A549 (cell line): ENCODE measurements at regions not wholly inside any gene's neighbourhood (a gene's known extent, or its start where the extent isn't known, plus 50 kb on each side); places are given as distances from the start of the nearest gene placed in this dataset.

Source experiments
- ATAC-seq, 2 experiments: fragments of 200-7000 bp in 1 of 2; fragments of >200 bp in 1 of 2; cut with Nextera tagmentation in 1 of 2; cut with Tn5 transposase in 1 of 2; 3 replicates each; pipeline versions ENCODE4 v1.8.0 to v1.9.1; 2018 to 2020; ENCODE audit warnings: mild to moderate bottlenecking in 1 of 2, moderate library complexity in 1 of 2
- CTCF ChIA-PET: fragments of 300-600 bp; sonication (Branson Sonifier 250); formaldehyde crosslinking; extraction: SDS; loops from one replicate; lab custom pipeline; 2021; ENCODE audit warnings: antibody characterized with exemption, inconsistent platforms; lab: Yijun Ruan, JAX
- POLR2A ChIA-PET: fragments of 350-600 bp; formaldehyde crosslinking; extraction: SDS; loops from one replicate; lab custom pipeline; 2021; ENCODE audit warnings: antibody characterized with exemption, inconsistent platforms; lab: Yijun Ruan, JAX
- DNase-seq, 2 experiments: peaks; one replicate each; pipeline versions ENCODE4 v3.0.0 to v3.0.0-alpha.2; 2011 to 2016; ENCODE audit warnings: low read depth in 1 of 2, low spot score in 1 of 2
- FAIRE-seq: peaks from 2 replicates; lab custom pipeline; 2011; peaks lifted over from hg19 to GRCh38; lab: Jason Lieb, UNC
- H3K27ac ChIP-seq, 2 experiments: fragments of >200 bp; sonication (Bioruptor Twin); formaldehyde crosslinking; 3 replicates each; pipeline ENCODE4 v1.5.1; 2016 to 2017
- H3K4me1 ChIP-seq: fragments of >200 bp; sonication (Bioruptor Twin); formaldehyde crosslinking; 3 replicates; pipeline ENCODE4 v1.6.1; 2016
- H3K4me2 ChIP-seq: fragments of >200 bp; sonication (Bioruptor Twin); formaldehyde crosslinking; 3 replicates; pipeline ENCODE4 v1.6.1; 2016
- H3K4me3 ChIP-seq: fragments of >200 bp; sonication (Bioruptor Twin); formaldehyde crosslinking; 3 replicates; pipeline ENCODE4 v1.5.1; 2016
- H3K9me3 ChIP-seq: fragments of >200 bp; sonication (Bioruptor Twin); formaldehyde crosslinking; 3 replicates; pipeline ENCODE4 v1.6.1; 2016
- ATOH8 ChIP-seq: fragments of 250-450 bp; sonication (Bioruptor Pico); IDR thresholded peaks from 2 replicates; pipeline ENCODE4 v1.5.0; 2020; ENCODE audit warnings: low read depth, mild to moderate bottlenecking, moderate library complexity
- CBX8 ChIP-seq: fragments of 200-600 bp; sonication (generic); IDR thresholded peaks from 2 replicates; pipeline ENCODE4 v1.6.1; 2016
- CTCF ChIP-seq: fragments of >200 bp; sonication (Bioruptor Twin); formaldehyde crosslinking; IDR thresholded peaks from 3 replicates; pipeline ENCODE4 v1.5.1; 2016
- E2F6 ChIP-seq: IDR thresholded peaks from 2 replicates; pipeline ENCODE4 v1.6.1; 2012; ENCODE audit warnings: low read depth, borderline replicate concordance
- ESRRA ChIP-seq: fragments of 150-350 bp; IDR thresholded peaks from 2 replicates; pipeline ENCODE4 v1.6.1; 2014; ENCODE audit warnings: mild to moderate bottlenecking, low read length, borderline replicate concordance
- FOSB ChIP-seq: fragments of 250-450 bp; sonication (Bioruptor Pico); IDR thresholded peaks from 2 replicates; pipeline ENCODE4 v1.5.0; 2020; ENCODE audit warnings: mild to moderate bottlenecking, moderate library complexity
- FOSL2 ChIP-seq, 2 experiments: fragments of 450-650 bp in 1 of 2; fragments of >200 bp in 1 of 2; sonication (Bioruptor Twin) in 1 of 2; formaldehyde crosslinking; IDR thresholded peaks; 2 replicates each; pipeline versions ENCODE4 v1.5.0 to v1.6.1; 2016 to 2020; ENCODE audit warnings: mild to moderate bottlenecking in 1 of 2, moderate library complexity in 1 of 2
- GATA3 ChIP-seq: IDR thresholded peaks from 2 replicates; pipeline ENCODE4 v1.6.1; 2012; ENCODE audit warnings: borderline replicate concordance
- HES2 ChIP-seq: fragments of >200 bp; sonication (Bioruptor Twin); formaldehyde crosslinking; IDR thresholded peaks from 2 replicates; pipeline ENCODE4 v1.6.1; 2016
- HOXB5 ChIP-seq: fragments of 250-450 bp; sonication (Bioruptor Pico); IDR thresholded peaks from 2 replicates; pipeline ENCODE4 v1.5.0; 2020; ENCODE audit warnings: mild to moderate bottlenecking, moderate library complexity
- JUNB ChIP-seq: fragments of >200 bp; sonication (Bioruptor Twin); formaldehyde crosslinking; IDR thresholded peaks from 2 replicates; pipeline ENCODE4 v1.6.1; 2016
- MAFK ChIP-seq: fragments of 450-650 bp; IDR thresholded peaks from 2 replicates; pipeline ENCODE4 v1.6.1; 2014; ENCODE audit not compliant: partially characterized antibody
- POLR2A ChIP-seq: IDR thresholded peaks from 2 replicates; pipeline ENCODE4 v1.6.1; 2012; ENCODE audit warnings: mild to moderate bottlenecking, low read length
- RAD21 ChIP-seq, 2 experiments: fragments of >200 bp in 1 of 2; sonication (Bioruptor Twin) in 1 of 2; formaldehyde crosslinking in 1 of 2; IDR thresholded peaks in 1 of 2; conservative IDR thresholded peaks in 1 of 2; 2 replicates in 1 of 2; 3 replicates in 1 of 2; pipeline ENCODE4 v1.6.1; 2012 to 2018; ENCODE audit warnings: inconsistent platforms in 1 of 2
- RARB ChIP-seq: fragments of 250-450 bp; sonication (Bioruptor Pico); IDR thresholded peaks from 2 replicates; pipeline ENCODE4 v1.8.0; 2021; ENCODE audit warnings: mild to moderate bottlenecking, moderate library complexity
- RCOR1 ChIP-seq: fragments of 150-350 bp; IDR thresholded peaks from 2 replicates; pipeline ENCODE4 v1.6.1; 2014; ENCODE audit warnings: antibody characterized with exemption, low read length, low read depth
- RNF2 ChIP-seq: fragments of 200-600 bp; sonication (generic); IDR thresholded peaks from 2 replicates; pipeline ENCODE4 v1.6.1; 2016; ENCODE audit warnings: low read depth, mild to moderate bottlenecking, antibody characterized with exemption, moderate library complexity, borderline replicate concordance
- TFCP2L1 ChIP-seq: fragments of 250-450 bp; sonication (Bioruptor Pico); IDR thresholded peaks from 2 replicates; pipeline ENCODE4 v1.5.0; 2021; ENCODE audit warnings: mild to moderate bottlenecking
- ZFP36 ChIP-seq: fragments of 450-650 bp; IDR thresholded peaks from 2 replicates; pipeline ENCODE4 v1.6.1; 2014; ENCODE audit warnings: borderline replicate concordance; ENCODE audit not compliant: partially characterized antibody
- ZNF302 ChIP-seq: fragments of 250-450 bp; sonication (Bioruptor Pico); IDR thresholded peaks from 2 replicates; pipeline ENCODE4 v1.9.0; 2021; ENCODE audit warnings: inconsistent platforms, mild to moderate bottlenecking, moderate library complexity
- ZSCAN20 ChIP-seq: fragments of 250-450 bp; sonication (Bioruptor Pico); IDR thresholded peaks from 2 replicates; pipeline ENCODE4 v1.8.0; 2022; ENCODE audit warnings: mild to moderate bottlenecking, moderate library complexity
- WGBS: methylation state at CpG from one replicate; pipeline ENCODE4 v1.1.6; 2017; ENCODE audit errors: missing lambda C conversion rate; 5-methylcytosine and 5-hydroxymethylcytosine counted together

GRCh38 chr4:128565054-128565453 lies 244.4 kb upstream of the JADE1 start:
- 91% methylated on average over 2 of the region's 2 CpGs for WGBS
- no peak for DNase-seq
- peaks cover 85% of the 10 kb centered on the region for H3K4me1 ChIP-seq
- no peaks in the 10 kb centered on the region for H3K9me3 ChIP-seq
- H3K4me2 ChIP-seq: no peak overlapping the region
- H3K27ac ChIP-seq: peak overlapping the region; percentile 93 to 98
- no peak overlapping the region for H3K4me3 ChIP-seq
- POLR2A ChIA-PET: no interaction called here
- no peak for FAIRE-seq
- CTCF ChIA-PET: interaction anchor here (1.6 to 1.9 kb wide), 2 partner anchors 11 to 111 kb away, joined by 3 to 8 read pairs; no protein-coding TSS in a partner anchor
- no peak for ATAC-seq
- TF ChIP-seq ZSCAN20 (CRISPR knock-in tag) (no peak), ATOH8 (CRISPR knock-in tag) (no peak), JUNB (no peak), FOSB (CRISPR knock-in tag) (no peak), ESRRA (no peak), FOSL2 (IDR thresholded peaks at IDR 0.05) (no peak), FOSL2 (CRISPR knock-in tag; IDR thresholded peaks at IDR 0.05) (no peak), HES2 (no peak), MAFK (no peak), E2F6 (no peak), ZFP36 (no peak), CBX8 (no peak), GATA3 (no peak), TFCP2L1 (CRISPR knock-in tag) (no peak), ZNF302 (no peak), RNF2 (no peak)

GRCh38 chr4:128564081-128564630 lies 245.3 kb upstream of the JADE1 start:
- H3K4me2 ChIP-seq: no peak overlapping the region

More at GRCh38 chr4:128564081-128564630, 245.3 kb upstream of the JADE1 start:
- no peak for DNase-seq
- TF ChIP-seq RARB (CRISPR knock-in tag) (no peak), RCOR1 (no peak), FOSL2 (IDR thresholded peaks at IDR 0.05) (no peak), FOSL2 (CRISPR knock-in tag; IDR thresholded peaks at IDR 0.05) (no peak), POLR2A (no peak), HOXB5 (CRISPR knock-in tag) (no peak), CTCF (no peak), RAD21 (conservative IDR thresholded peaks at IDR 0.05 in 1 of 2, IDR thresholded peaks at IDR 0.05 in 1 of 2) (no peak)
- ChIA-PET CTCF (interaction anchor here (1.9 kb wide), 1 partner anchor 11 kb away, joined by 8 read pairs; no protein-coding TSS in a partner anchor), POLR2A (no interaction called here)
- FAIRE-seq: no peak
- no peak for ATAC-seq
- WGBS: 83% methylated on average over 2 of the region's 2 CpGs
- Histone ChIP-seq H3K27ac (peak overlapping the region; percentile 93 to 98), H3K4me3 (no peak overlapping the region), H3K9me3 (no peaks in the 10 kb centered on the region), H3K4me1 (peaks cover 85% of the 10 kb centered on the region)
